HCT116 (cell line): ENCODE measurements at regions not wholly inside any gene's neighbourhood (a gene's known extent, or its start where the extent isn't known, plus 50 kb on each side); places are given as distances from the start of the nearest gene placed in this dataset.
"Not testable (repeated sequence)": the region's sequence is repeated elsewhere in the genome, so short reads cannot be mapped to it uniquely, and the experiment has no call there.

ENCODE experiments used
- ATAC-seq: fragments of 200-7000 bp; cut with Tn5 transposase; 2 replicates; pipeline ENCODE4 v1.9.1; 2020; ENCODE audit warnings: mild to moderate bottlenecking, moderate library complexity
- BruUV-seq: library from RNA; stranded (reverse); fragments of 400-500 nt; replicated peaks from 2 replicates; lab custom pipeline; 2021; lab: Mats Ljungman, UMichigan
- CTCF ChIA-PET: fragments of 300-600 bp; sonication (Branson Sonifier 250); formaldehyde crosslinking; loops from one replicate; lab custom pipeline; 2021; ENCODE audit warnings: antibody characterized with exemption; lab: Charles Lee
- POLR2A ChIA-PET: fragments of 300-600, 350-600 bp; sonication (Branson Sonifier 250); formaldehyde crosslinking; loops from one replicate; lab custom pipeline; 2021; ENCODE audit warnings: antibody characterized with exemption; lab: Charles Lee
- RAD21 ChIA-PET, 2 experiments: fragments of 300-600 bp; sonication (Branson Sonifier 250); formaldehyde crosslinking; loops; one replicate each; lab custom pipeline; 2023; ENCODE audit warnings: low total read pairs in 2 of 2; ENCODE audit not compliant: uncharacterized antibody in 2 of 2, unreplicated experiment in 2 of 2, low non-redundant PET in 1 of 2; lab: Charles Lee
- DNase-seq: peaks from one replicate; pipeline ENCODE4 v3.0.0-alpha.2; 2010; ENCODE audit warnings: low read depth, low spot score
- H2AFZ ChIP-seq: fragments of 200-600 bp; shearing (Covaris generic), sonication (generic); 2 replicates; pipeline ENCODE4 v1.6.1; 2017; ENCODE audit warnings: low read depth, mixed run types, mixed read lengths, antibody characterized with exemption, low read length; ENCODE audit not compliant: poor library complexity, severe bottlenecking
- H3K27ac ChIP-seq: 2 replicates; pipeline ENCODE4 v1.5.1; 2012; ENCODE audit warnings: low read depth, low read length
- H3K27me3 ChIP-seq: fragments of 200-600 bp; sonication (generic); 2 replicates; pipeline ENCODE4 v1.6.1; 2016; ENCODE audit warnings: mixed run types, low read length, mixed read lengths; ENCODE audit not compliant: insufficient read depth
- H3K36me3 ChIP-seq, 2 experiments: fragments of 200-500 bp in 1 of 2; fragments of 200-600 bp in 1 of 2; sonication (Bioruptor generic) in 1 of 2; sonication (generic) in 1 of 2; 2 replicates each; pipeline versions ENCODE4 v1.5.1 to v1.6.1; 2014 to 2016; ENCODE audit warnings: low read length in 2 of 2, inconsistent platforms in 1 of 2, mixed read lengths in 1 of 2, mixed run types in 1 of 2; ENCODE audit not compliant: insufficient read depth in 2 of 2, control insufficient read depth in 1 of 2
- H3K4me1 ChIP-seq, 2 experiments: fragments of 200-600 bp in 1 of 2; sonication (generic) in 1 of 2; 2 replicates each; pipeline versions ENCODE4 v1.5.1 to v1.6.1; 2012 to 2017; ENCODE audit warnings: low read length in 2 of 2, inconsistent platforms in 1 of 2, mild to moderate bottlenecking in 1 of 2, mixed read lengths in 1 of 2, mixed run types in 1 of 2, moderate library complexity in 1 of 2; ENCODE audit not compliant: insufficient read depth in 2 of 2, control insufficient read depth in 1 of 2
- H3K4me2 ChIP-seq: fragments of 200-600 bp; sonication (generic); 2 replicates; pipeline ENCODE4 v1.6.1; 2017; ENCODE audit warnings: mixed run types, low read length, mixed read lengths
- H3K4me3 ChIP-seq, 2 experiments: fragments of 200-600 bp in 1 of 2; sonication (generic) in 1 of 2; replicated peaks in 1 of 2; 2 replicates each; pipeline ENCODE4 v1.5.1; 2011 to 2016; ENCODE audit warnings: low read length in 2 of 2, control low read depth in 1 of 2, low read depth in 1 of 2, mild to moderate bottlenecking in 1 of 2, mixed read lengths in 1 of 2, mixed run types in 1 of 2
- H3K79me2 ChIP-seq: fragments of 200-600 bp; sonication (generic); 2 replicates; pipeline ENCODE4 v1.6.1; 2017; ENCODE audit warnings: mild to moderate bottlenecking, mixed run types, low read length, moderate library complexity, mixed read lengths; ENCODE audit not compliant: insufficient read depth
- H3K9ac ChIP-seq: fragments of 200-600 bp; sonication (generic); 2 replicates; pipeline ENCODE4 v1.6.1; 2016; ENCODE audit warnings: low read length, mixed read lengths
- H3K9me2 ChIP-seq: fragments of 200-600 bp; sonication (generic), shearing (Covaris generic); 2 replicates; pipeline ENCODE4 v1.6.1; 2017; ENCODE audit warnings: mixed run types, mild to moderate bottlenecking, moderate library complexity; ENCODE audit not compliant: insufficient read depth
- H3K9me3 ChIP-seq, 2 experiments: fragments of 200-500 bp in 1 of 2; fragments of 200-600 bp in 1 of 2; sonication (Bioruptor generic) in 1 of 2; sonication (generic) in 1 of 2; 2 replicates each; pipeline ENCODE4 v1.6.1; 2014 to 2017; ENCODE audit warnings: low read length in 2 of 2, mixed read lengths in 2 of 2, inconsistent platforms in 1 of 2, low read depth in 1 of 2, mild to moderate bottlenecking in 1 of 2, mixed run types in 1 of 2, moderate library complexity in 1 of 2; ENCODE audit not compliant: control insufficient read depth in 1 of 2, insufficient read depth in 1 of 2
- H4K20me1 ChIP-seq: fragments of 200-600 bp; sonication (generic), shearing (Covaris generic); 2 replicates; pipeline ENCODE4 v1.6.1; 2017; ENCODE audit warnings: mixed run types, mild to moderate bottlenecking, moderate library complexity; ENCODE audit not compliant: insufficient read depth
- CBX3 ChIP-seq: IDR thresholded peaks from 2 replicates; pipeline ENCODE4 v1.6.1; 2012; ENCODE audit warnings: low read depth
- CEBPB ChIP-seq: IDR thresholded peaks from 2 replicates; pipeline ENCODE4 v1.6.1; 2012; ENCODE audit warnings: low read depth
- CTCF ChIP-seq, 3 experiments: fragments of 200-600 bp in 1 of 3; sonication (generic) in 1 of 3; IDR thresholded peaks in 2 of 3; conservative IDR thresholded peaks in 1 of 3; 2 replicates each; pipeline ENCODE4 v1.5.1; 2012 to 2017; ENCODE audit warnings: low read depth in 2 of 3, low read length in 2 of 3, antibody characterized with exemption in 1 of 3, borderline replicate concordance in 1 of 3, control low read depth in 1 of 3, mild to moderate bottlenecking in 1 of 3, mixed read lengths in 1 of 3, mixed run types in 1 of 3, moderate library complexity in 1 of 3; ENCODE audit not compliant: insufficient read depth in 1 of 3
- EZH2 ChIP-seq: fragments of 200-600 bp; sonication (generic); IDR thresholded peaks from 2 replicates; pipeline ENCODE4 v1.6.1; 2017; ENCODE audit warnings: antibody characterized with exemption, mixed run types
- FOSL1 ChIP-seq: IDR thresholded peaks from 2 replicates; pipeline ENCODE4 v1.6.1; 2012; ENCODE audit warnings: low read depth
- JUND ChIP-seq: IDR thresholded peaks from 2 replicates; pipeline ENCODE4 v1.6.1; 2012
- REST ChIP-seq: IDR thresholded peaks from 2 replicates; pipeline ENCODE4 v1.6.1; 2012; ENCODE audit warnings: low read depth
- SIN3A ChIP-seq: IDR thresholded peaks from 2 replicates; pipeline ENCODE4 v1.6.1; 2012; ENCODE audit warnings: low read depth
- SRF ChIP-seq: IDR thresholded peaks from 2 replicates; pipeline ENCODE4 v1.6.1; 2012; ENCODE audit warnings: low read depth
- TCF7L2 ChIP-seq: IDR thresholded peaks from 2 replicates; pipeline ENCODE4 v1.7.0; 2011; ENCODE audit warnings: borderline replicate concordance, inconsistent platforms; ENCODE audit not compliant: insufficient read depth, insufficient read length; ENCODE audit errors: extremely low read depth
- ZBTB33 ChIP-seq: IDR thresholded peaks from 2 replicates; pipeline ENCODE4 v1.6.1; 2011; ENCODE audit warnings: mild to moderate bottlenecking, low read length, moderate library complexity; ENCODE audit not compliant: insufficient replicate concordance; ENCODE audit errors: extremely low read depth
- ZNF274 ChIP-seq: fragments of 200-500 bp; sonication (Bioruptor generic); IDR thresholded peaks from 2 replicates; pipeline ENCODE4 v1.6.1; 2014; ENCODE audit warnings: mild to moderate bottlenecking, low read depth, low read length, inconsistent platforms
- intact Hi-C: fragments of 100-400 bp; cut with micrococcal nuclease; formaldehyde crosslinking; loops from 2 replicates; pipeline ENCODE4 v1.10.0; 2022

GRCh38 chr2:238722883-238723282, 125.0 kb upstream of the TWIST2 start:
- H3K9me2 ChIP-seq: no peaks in the 10 kb centered on the region
- no peaks in the 10 kb centered on the region for H3K27me3 ChIP-seq
- H3K9me3 ChIP-seq: no peaks in the 10 kb centered on the region
- intact Hi-C loops: no loop called here
- no peak overlapping the region for H3K27ac ChIP-seq
- H4K20me1 ChIP-seq: no peaks in the 10 kb centered on the region
- TF ChIP-seq CBX3 (no peak), CTCF (IDR thresholded peaks at IDR 0.05 in 2 of 3, conservative IDR thresholded peaks at IDR 0.05 in 1 of 3; ENCODE audit: borderline replicate concordance in 1 of 3, insufficient read depth in 1 of 3, low read depth in 2 of 3, low read length in 2 of 3) (no peak), EZH2 (no peak), SIN3A (no peak), CEBPB (no peak), FOSL1 (no peak), ZNF274 (no peak), SRF (no peak), TCF7L2 (no peak), ZBTB33 (no peak), REST (no peak), JUND (no peak)
- peaks cover 0 to 4% of the 10 kb centered on the region in 2 experiments; a peak in 1 of 4 replicates for H3K4me1 ChIP-seq
- BruUV-seq: no TSS peak
- H3K4me3 ChIP-seq: no peak overlapping the region
- H2AFZ ChIP-seq: no peak overlapping the region
- H3K79me2 ChIP-seq: no peaks in the 10 kb centered on the region
- no peak for DNase-seq
- ChIA-PET POLR2A (no interaction called here), RAD21 (no interaction called here), CTCF (no interaction called here)
- no peak for ATAC-seq
- no peak overlapping the region for H3K4me2 ChIP-seq
- H3K9ac ChIP-seq: no peak overlapping the region
- no peaks in the 10 kb centered on the region for H3K36me3 ChIP-seq

- H3K36me3 ChIP-seq, H3K9me3 ChIP-seq, H3K79me2 ChIP-seq, H3K27ac ChIP-seq, intact Hi-C loops, H3K9ac ChIP-seq, H3K4me1 ChIP-seq, POLR2A ChIA-PET, H3K4me2 ChIP-seq, CTCF ChIA-PET, RAD21 ChIA-PET, DNase-seq, H3K9me2 ChIP-seq, ATAC-seq, BruUV-seq, H2AFZ ChIP-seq, H4K20me1 ChIP-seq, H3K27me3 ChIP-seq, H3K4me3 ChIP-seq: not testable (repeated sequence)
Observed at GRCh38 chr2:238723740-238724320, 124.1 kb upstream of the TWIST2 start.
